DMS53 (cell line): ENCODE measurements at regions not wholly inside any gene's neighbourhood (a gene's known extent, or its start where the extent isn't known, plus 50 kb on each side); places are given as distances from the start of the nearest gene placed in this dataset.
A peak's percentile ranks its signal among the peaks of the same experiment; 100 is the strongest.
"Not testable (repeated sequence)": the region's sequence is repeated elsewhere in the genome, so short reads cannot be mapped to it uniquely, and the experiment has no call there.

Source experiments
- DNase-seq: peaks from one replicate; lab custom pipeline; 2025; lab: John Stamatoyannopoulos, UW

GRCh38 chr9:13443346-13444244 lies 164.1 kb upstream of the MPDZ start:
- no peak for DNase-seq

GRCh38 chr9:13439685-13440476 lies 160.4 kb upstream of the MPDZ start:
- no peak for DNase-seq

DNA sequence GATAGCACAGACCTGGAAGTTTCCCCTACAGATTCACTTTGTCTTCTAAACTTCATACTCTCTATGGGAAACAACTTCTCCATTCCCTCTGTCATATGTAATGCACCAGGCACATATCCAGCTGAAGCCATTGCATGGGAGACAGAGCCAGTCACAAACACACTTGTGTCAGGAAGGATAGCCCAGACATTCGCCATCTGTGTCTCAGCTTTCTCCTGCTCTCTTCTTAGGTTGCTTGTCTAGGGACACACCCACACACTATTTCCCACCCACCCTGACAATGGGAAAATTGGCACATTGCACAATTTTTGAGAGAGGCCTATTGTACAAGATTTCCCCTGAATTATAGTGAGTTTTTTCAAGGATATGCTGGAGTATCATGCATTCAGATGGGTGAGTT lies 158.4 kb upstream of the MPDZ start:
- DNase-seq: no peak

DNA sequence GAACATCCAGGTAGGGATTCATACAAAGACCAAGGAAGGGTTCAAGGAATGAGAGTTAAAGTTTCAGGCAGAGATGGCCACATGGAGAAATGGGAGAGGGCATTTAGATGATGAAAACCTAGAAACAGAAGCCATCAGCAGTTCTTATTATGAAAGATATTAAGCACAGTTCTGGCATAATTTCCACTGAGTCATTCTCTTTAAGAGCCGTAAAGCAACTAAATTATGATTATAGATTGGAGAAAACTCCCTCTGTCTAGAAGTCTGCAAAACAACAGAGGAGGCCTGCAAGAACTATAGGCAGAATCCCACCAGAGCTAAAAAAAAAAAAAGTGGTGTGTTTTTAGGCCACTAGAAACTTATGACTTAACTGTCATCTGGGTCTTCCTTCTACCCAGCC lies 157.1 kb upstream of the MPDZ start:
- DNase-seq: no peak

- not testable (repeated sequence) for DNase-seq
Measured at GRCh38 chr9:13433453-13433852, 154.0 kb upstream of the MPDZ start.

DNA sequence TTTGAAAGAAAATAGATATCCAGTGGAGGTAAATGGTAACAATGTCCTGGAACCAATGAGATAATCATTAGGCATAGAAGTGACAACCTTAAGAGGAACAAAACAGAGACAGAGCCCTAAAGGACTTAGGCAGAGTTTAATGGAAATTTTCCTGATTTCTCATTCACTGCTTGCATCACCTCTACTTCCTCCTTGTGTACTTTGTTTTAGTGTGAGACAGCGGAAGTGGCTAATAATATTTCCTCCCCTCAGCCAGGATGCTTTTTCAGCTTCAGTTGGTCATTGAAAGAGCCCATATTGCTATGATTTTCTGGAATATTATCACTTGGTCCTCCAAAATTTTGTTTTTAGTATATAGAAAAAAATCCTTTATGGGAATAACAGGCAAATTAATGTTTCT lies 153.4 kb upstream of the MPDZ start:
- DNase-seq: no peak

- DNase-seq: no peak
Measured at GRCh38 chr9:13431692-13432091, 152.2 kb upstream of the MPDZ start.

DNA sequence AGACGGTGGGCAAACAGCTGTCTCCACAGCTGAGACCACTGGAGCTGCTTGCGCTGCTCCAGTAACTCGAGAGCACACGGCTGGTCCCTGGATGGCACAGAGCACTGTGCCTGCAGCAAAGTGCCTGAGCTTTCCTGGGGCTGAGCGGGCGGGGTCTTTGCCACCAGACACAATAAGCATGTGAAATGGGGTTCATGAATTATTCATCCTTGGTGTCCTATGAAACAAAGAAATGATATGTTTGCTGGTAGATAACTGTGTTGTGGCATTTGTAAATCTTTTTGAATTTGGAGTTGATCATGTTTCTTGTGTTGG lies 151.7 kb upstream of the MPDZ start:
- DNase-seq: no peak

DNA sequence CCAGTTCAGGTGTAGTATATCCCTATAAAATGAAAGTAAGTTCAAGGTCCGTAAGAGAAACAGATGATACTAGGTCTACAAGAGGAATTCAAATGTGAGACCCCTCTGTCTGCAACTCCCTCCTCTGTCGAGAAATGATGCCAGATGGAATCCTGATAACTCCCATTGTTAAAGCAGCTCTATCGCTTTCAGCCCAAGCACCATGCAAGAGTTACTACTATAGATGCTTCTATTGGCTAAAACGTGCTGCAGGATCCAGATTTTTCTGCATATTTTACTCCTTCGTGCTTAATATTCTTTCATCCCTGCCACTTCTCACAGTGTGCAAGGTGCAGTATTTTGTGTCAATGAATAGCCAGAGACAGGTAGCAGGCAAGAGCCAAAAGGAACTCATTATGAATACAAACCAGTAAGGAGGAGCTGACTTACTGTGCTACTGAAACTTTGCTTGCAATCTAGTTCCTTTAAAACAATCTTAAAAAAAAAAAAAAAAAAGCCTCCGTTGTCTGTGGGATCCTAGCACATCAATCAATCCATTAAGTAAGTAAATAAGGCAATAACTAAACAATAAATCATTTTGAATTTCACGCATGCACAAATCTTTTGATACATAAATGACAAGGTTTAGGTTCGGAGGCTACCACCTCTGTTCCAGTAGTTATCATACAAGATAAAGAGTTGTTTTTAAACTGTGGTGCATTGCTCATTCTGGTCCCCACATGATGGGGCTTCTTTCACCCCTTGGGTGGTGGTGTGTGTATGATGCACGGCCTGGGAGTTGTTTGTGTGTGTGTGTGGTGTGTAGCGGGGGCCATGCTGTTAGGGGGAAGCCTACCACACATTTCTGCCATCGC lies 151.1 kb upstream of the MPDZ start:
- DNase-seq: no peak

- DNase-seq: no peak
Measured at GRCh38 chr9:13429301-13430190, 150.1 kb upstream of the MPDZ start.

DNA sequence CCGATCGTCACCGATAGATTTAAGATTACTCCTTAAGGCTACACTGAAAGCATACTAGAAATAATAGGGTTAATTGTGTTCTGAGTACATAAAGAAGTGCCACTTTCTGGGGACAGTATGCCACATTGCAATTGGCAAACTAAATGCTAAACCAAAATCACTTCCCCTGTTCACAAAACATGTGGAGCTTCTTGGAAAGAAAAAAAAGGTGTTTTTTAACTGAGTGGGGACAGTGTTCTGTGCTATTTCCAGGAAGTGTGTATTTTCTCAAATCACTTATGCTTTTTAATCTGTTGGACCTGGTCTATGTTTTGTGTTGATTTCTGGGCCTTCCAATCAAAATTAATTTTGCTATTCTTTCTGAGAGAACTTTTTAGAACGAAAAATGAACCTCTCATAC lies 149.3 kb upstream of the MPDZ start:
- no peak for DNase-seq

DNA sequence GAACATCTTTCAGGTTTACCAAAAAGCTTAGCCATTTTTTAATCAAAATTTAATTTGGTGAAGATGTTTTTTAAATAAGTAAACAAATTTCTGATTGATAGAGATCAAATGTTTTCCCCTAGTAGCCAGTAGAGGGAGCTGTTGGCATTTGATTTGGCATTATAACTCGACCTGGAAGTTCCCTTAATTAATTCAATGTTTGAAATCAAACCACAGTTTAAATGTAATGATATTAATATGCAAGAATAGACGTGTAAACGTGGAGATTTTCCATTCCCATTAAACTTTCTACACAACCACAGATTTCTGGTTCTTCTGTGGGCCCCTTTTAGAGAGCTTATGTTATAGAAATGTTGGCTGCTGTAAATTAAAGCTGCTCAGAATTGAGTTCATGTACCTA lies 148.1 kb upstream of the MPDZ start:
- DNase-seq: peak; percentile 24

GRCh38 chr9:13426606-13427005 lies 147.1 kb upstream of the MPDZ start:
- DNase-seq: no peak

GRCh38 chr9:13424872-13425271 lies 145.4 kb upstream of the MPDZ start:
- no peak for DNase-seq

GRCh38 chr9:13424204-13424603 lies 144.7 kb upstream of the MPDZ start:
- no peak for DNase-seq

GRCh38 chr9:13414349-13414748 lies 134.9 kb upstream of the MPDZ start:
- DNase-seq: no peak

- DNase-seq: no peak
Measured at GRCh38 chr9:13412331-13412730, 132.8 kb upstream of the MPDZ start.

GRCh38 chr9:13411791-13412190 lies 132.3 kb upstream of the MPDZ start:
- DNase-seq: no peak

- DNase-seq: no peak
Measured at GRCh38 chr9:13410566-13411031, 131.1 kb upstream of the MPDZ start.

GRCh38 chr9:13397661-13398060 lies 118.2 kb upstream of the MPDZ start:
- no peak for DNase-seq

- DNase-seq: no peak
Measured at GRCh38 chr9:13397220-13397619, 117.7 kb upstream of the MPDZ start.
